H1 (cell line): ENCODE measurements at regions not wholly inside any gene's neighbourhood (a gene's known extent, or its start where the extent isn't known, plus 50 kb on each side); places are given as distances from the start of the nearest gene placed in this dataset.

Experiments used
- CTCF ChIA-PET: fragments of 300-600 bp; sonication (Branson Sonifier 250); formaldehyde crosslinking; loops from one replicate; lab custom pipeline; 2021; ENCODE audit not compliant: partially characterized antibody; lab: Charles Lee
- POLR2A ChIA-PET: fragments of 300-600 bp; sonication (Branson Sonifier 250); formaldehyde crosslinking; loops from one replicate; lab custom pipeline; 2021; ENCODE audit warnings: inconsistent platforms; ENCODE audit not compliant: partially characterized antibody; lab: Charles Lee
- DNase-seq, 2 experiments: peaks; one replicate each; pipeline versions ENCODE4 v3.0.0 to v3.0.0-alpha.2; 2010 to 2022; ENCODE audit warnings: low spot score in 2 of 2, low read depth in 1 of 2, mixed read lengths in 1 of 2
- FAIRE-seq: peaks from 2 replicates; lab custom pipeline; 2011; peaks lifted over from hg19 to GRCh38; lab: Jason Lieb, UNC
- H2AFZ ChIP-seq: 2 replicates; pipeline ENCODE4 v1.8.1; 2012; ENCODE audit warnings: low read length, inconsistent platforms
- H2AK5ac ChIP-seq: 2 replicates; pipeline ENCODE4 v1.6.1; 2013; ENCODE audit warnings: low read depth, low read length
- H2BK120ac ChIP-seq: replicated peaks from 2 replicates; pipeline ENCODE3; 2013; ENCODE audit warnings: low read depth, low read length, inconsistent platforms
- H2BK12ac ChIP-seq: 2 replicates; pipeline ENCODE4 v1.6.1; 2013; ENCODE audit warnings: low read depth, low read length
- H2BK15ac ChIP-seq: 2 replicates; pipeline ENCODE4 v1.6.1; 2013; ENCODE audit warnings: low read length
- H2BK20ac ChIP-seq: 2 replicates; pipeline ENCODE4 v1.6.1; 2013; ENCODE audit warnings: low read length
- H2BK5ac ChIP-seq: 2 replicates; pipeline ENCODE4 v1.6.1; 2013; ENCODE audit warnings: low read depth, low read length
- H3K14ac ChIP-seq: 2 replicates; pipeline ENCODE4 v1.6.1; 2013; ENCODE audit warnings: inconsistent platforms; ENCODE audit not compliant: insufficient read length
- H3K18ac ChIP-seq: 2 replicates; pipeline ENCODE4 v1.6.1; 2013; ENCODE audit warnings: low read length; ENCODE audit errors: extremely low read depth
- H3K23ac ChIP-seq: 2 replicates; pipeline ENCODE4 v1.6.1; 2013; ENCODE audit warnings: inconsistent platforms; ENCODE audit not compliant: insufficient read length
- H3K23me2 ChIP-seq: 2 replicates; pipeline ENCODE4 v1.6.1; 2013; ENCODE audit warnings: low read depth, low read length
- H3K27ac ChIP-seq: 2 replicates; pipeline ENCODE4 v1.6.1; 2011; ENCODE audit warnings: low read depth, low read length, inconsistent platforms
- H3K27me3 ChIP-seq, 4 experiments: replicated peaks in 1 of 4; 1 replicate in 1 of 4; 2 replicates in 3 of 4; pipeline versions ENCODE4 v1.6.1 to v1.8.1; 2011 to 2013; ENCODE audit warnings: low read length in 3 of 4, mild to moderate bottlenecking in 3 of 4, inconsistent platforms in 2 of 4, mixed read lengths in 2 of 4, moderate library complexity in 1 of 4; ENCODE audit not compliant: control insufficient read depth in 3 of 4, insufficient read depth in 3 of 4; ENCODE audit errors: extremely low read depth in 1 of 4
- H3K36me3 ChIP-seq, 4 experiments: 2 replicates each; pipeline versions ENCODE4 v1.6.1 to v1.8.1; 2011 to 2013; ENCODE audit warnings: mild to moderate bottlenecking in 4 of 4, low read length in 3 of 4, moderate library complexity in 2 of 4, control low read depth in 1 of 4, inconsistent platforms in 1 of 4; ENCODE audit not compliant: insufficient read depth in 4 of 4, control insufficient read depth in 2 of 4
- H3K4ac ChIP-seq: replicated peaks from 2 replicates; pipeline ENCODE3; 2013; ENCODE audit warnings: low read length, low read depth, mixed read lengths, inconsistent platforms; ENCODE audit not compliant: insufficient read length
- H3K4me1 ChIP-seq, 4 experiments: replicated peaks in 1 of 4; 1 replicate in 1 of 4; 2 replicates in 3 of 4; pipeline versions ENCODE4 v1.6.1 to v1.8.1; 2011 to 2013; ENCODE audit warnings: low read length in 3 of 4, inconsistent platforms in 2 of 4, mixed read lengths in 1 of 4; ENCODE audit not compliant: insufficient read depth in 4 of 4, control insufficient read depth in 3 of 4
- H3K4me2 ChIP-seq, 2 experiments: 2 replicates each; pipeline versions ENCODE4 v1.6.1 to v1.8.1; 2011 to 2013; ENCODE audit warnings: low read depth in 2 of 2, low read length in 2 of 2, control low read depth in 1 of 2, inconsistent platforms in 1 of 2, mild to moderate bottlenecking in 1 of 2; ENCODE audit not compliant: insufficient read depth in 1 of 2
- H3K4me3 ChIP-seq, 4 experiments: fragments of 200-600, 300-600 bp in 1 of 4; sonication (generic), shearing (Covaris generic), sonication (Bioruptor Twin) in 1 of 4; 2 replicates each; pipeline versions ENCODE4 v1.5.1 to v1.8.1; 2011 to 2016; ENCODE audit warnings: low read length in 4 of 4, low read depth in 3 of 4, control low read depth in 2 of 4, inconsistent platforms in 2 of 4, mild to moderate bottlenecking in 2 of 4, mixed read lengths in 1 of 4, moderate library complexity in 1 of 4; ENCODE audit not compliant: insufficient read depth in 2 of 4; ENCODE audit errors: extremely low read depth in 1 of 4
- H3K56ac ChIP-seq: replicated peaks from 2 replicates; pipeline ENCODE3; 2013; ENCODE audit warnings: low read depth, mild to moderate bottlenecking, mixed read lengths, low read length, inconsistent platforms; ENCODE audit not compliant: insufficient read length
- H3K79me1 ChIP-seq: 2 replicates; pipeline ENCODE4 v1.6.1; 2013; ENCODE audit warnings: low read depth, low read length, control low read depth
- H3K79me2 ChIP-seq, 2 experiments: 2 replicates each; pipeline versions ENCODE4 v1.6.1 to v1.8.1; 2012 to 2013; ENCODE audit warnings: low read length in 2 of 2, mild to moderate bottlenecking in 2 of 2, inconsistent platforms in 1 of 2; ENCODE audit not compliant: insufficient read depth in 2 of 2, control insufficient read depth in 1 of 2
- H3K9ac ChIP-seq, 4 experiments: replicated peaks in 1 of 4; 1 replicate in 1 of 4; 2 replicates in 3 of 4; pipeline versions ENCODE4 v1.6.1 to v1.8.1; 2011 to 2013; ENCODE audit warnings: low read depth in 3 of 4, low read length in 3 of 4, control low read depth in 2 of 4, mild to moderate bottlenecking in 2 of 4, moderate library complexity in 2 of 4, inconsistent platforms in 1 of 4; ENCODE audit errors: extremely low read depth in 1 of 4
- H3K9me3 ChIP-seq, 2 experiments: 2 replicates each; pipeline versions ENCODE4 v1.6.1 to v1.8.1; 2012 to 2013; ENCODE audit warnings: mild to moderate bottlenecking in 2 of 2, moderate library complexity in 2 of 2, control low read depth in 1 of 2, inconsistent platforms in 1 of 2, low read depth in 1 of 2, low read length in 1 of 2, mixed read lengths in 1 of 2; ENCODE audit not compliant: insufficient read depth in 2 of 2
- H4K20me1 ChIP-seq, 2 experiments: replicated peaks in 1 of 2; 2 replicates each; pipeline versions ENCODE3 to v1.8.1; 2011 to 2013; ENCODE audit warnings: inconsistent platforms in 2 of 2, low read length in 2 of 2, mild to moderate bottlenecking in 1 of 2; ENCODE audit not compliant: insufficient read depth in 2 of 2, control insufficient read depth in 1 of 2
- H4K5ac ChIP-seq: 2 replicates; pipeline ENCODE4 v1.6.1; 2013; ENCODE audit warnings: low read length, low read depth, mixed read lengths, inconsistent platforms; ENCODE audit not compliant: insufficient read length
- H4K8ac ChIP-seq: 2 replicates; pipeline ENCODE4 v1.8.0; 2013; ENCODE audit warnings: mild to moderate bottlenecking, moderate library complexity, low read length, inconsistent platforms; ENCODE audit not compliant: insufficient read depth; ENCODE audit errors: extremely low read depth
- H4K91ac ChIP-seq: replicated peaks from 2 replicates; pipeline ENCODE3; 2013; ENCODE audit warnings: low read length, mixed read lengths, inconsistent platforms; ENCODE audit not compliant: insufficient read length
- CTCF ChIP-seq, 3 experiments: IDR thresholded peaks; 1 replicate in 2 of 3; 2 replicates in 1 of 3; pipeline versions ENCODE4 v1.5.1 to v1.6.1; 2011; ENCODE audit warnings: low read length in 3 of 3, mild to moderate bottlenecking in 3 of 3, inconsistent platforms in 2 of 3, low read depth in 1 of 3, moderate library complexity in 1 of 3; ENCODE audit not compliant: insufficient read depth in 1 of 3; ENCODE audit errors: control extremely low read depth in 1 of 3
- EP300 ChIP-seq, 2 experiments: IDR thresholded peaks; 1 replicate in 1 of 2; 2 replicates in 1 of 2; pipeline ENCODE4 v1.6.1; 2011 to 2012; ENCODE audit warnings: low read depth in 2 of 2, low read length in 2 of 2, mild to moderate bottlenecking in 2 of 2, borderline replicate concordance in 1 of 2, inconsistent platforms in 1 of 2, moderate library complexity in 1 of 2
- FOSL1 ChIP-seq: IDR thresholded peaks from 2 replicates; pipeline ENCODE4 v1.6.1; 2011; ENCODE audit warnings: mild to moderate bottlenecking, low read depth, low read length, moderate library complexity; ENCODE audit not compliant: insufficient read depth
- HDAC6 ChIP-seq: IDR thresholded peaks from one replicate; pipeline ENCODE4 v1.7.1; 2012; ENCODE audit warnings: low read depth, mild to moderate bottlenecking, inconsistent platforms, low read length, moderate library complexity
- KDM1A ChIP-seq: fragments of 200-600, 300-600 bp; sonication (generic); IDR thresholded peaks from 2 replicates; pipeline ENCODE4 v1.7.1; 2016; ENCODE audit warnings: mild to moderate bottlenecking, low read length, borderline replicate concordance
- NANOG ChIP-seq: IDR thresholded peaks from 2 replicates; pipeline ENCODE4 v1.6.1; 2011; ENCODE audit warnings: low read length, low read depth, mild to moderate bottlenecking, inconsistent platforms; ENCODE audit not compliant: insufficient read depth, poor library complexity, severe bottlenecking
- RAD21 ChIP-seq, 2 experiments: IDR thresholded peaks in 1 of 2; conservative IDR thresholded peaks in 1 of 2; 2 replicates each; pipeline ENCODE4 v1.6.1; 2011; ENCODE audit warnings: low read depth in 2 of 2, low read length in 2 of 2, improper control_type of control experiment in 1 of 2, inconsistent platforms in 1 of 2, mild to moderate bottlenecking in 1 of 2, moderate library complexity in 1 of 2
- RXRA ChIP-seq: IDR thresholded peaks from 2 replicates; pipeline ENCODE4 v1.6.1; 2011; ENCODE audit warnings: low read depth, mild to moderate bottlenecking, low read length, moderate library complexity; ENCODE audit not compliant: insufficient read depth
- TAF1 ChIP-seq: IDR thresholded peaks from 2 replicates; pipeline ENCODE4 v1.6.1; 2011; ENCODE audit warnings: mild to moderate bottlenecking, low read depth, low read length
- TBP ChIP-seq: IDR thresholded peaks from 2 replicates; pipeline ENCODE4 v1.6.1; 2011; ENCODE audit warnings: low read depth, low read length, improper control_type of control experiment
- TEAD4 ChIP-seq: IDR thresholded peaks from 2 replicates; pipeline ENCODE4 v1.6.1; 2012; ENCODE audit warnings: low read depth, low read length, inconsistent platforms, mixed read lengths
- WGBS, 2 experiments: shearing (Covaris generic) in 1 of 2; methylation state at CpG; one replicate each; pipeline versions ENCODE4 v1.1.6 to v1.1.7; 2013 to 2015; ENCODE audit warnings: low lambda C conversion rate in 2 of 2, mixed read lengths in 2 of 2, inconsistent platforms in 1 of 2, low coverage in 1 of 2, missing lambda C conversion rate in 1 of 2; ENCODE audit not compliant: insufficient replicate concordance in 2 of 2, insufficient coverage in 1 of 2, insufficient read length in 1 of 2; ENCODE audit errors: extremely low coverage in 1 of 2, missing lambda C conversion rate in 1 of 2; 5-methylcytosine and 5-hydroxymethylcytosine counted together

- Histone ChIP-seq H2BK5ac (no peak overlapping the region), H3K56ac (no peak overlapping the region), H3K36me3 (no peaks in the 10 kb centered on the region), H2BK12ac (no peak overlapping the region), H3K23ac (no peak overlapping the region), H3K18ac (no peak overlapping the region), H3K4me1 (peaks cover 4 to 6% (median 5%) of the 10 kb centered on the region in 4 experiments; a peak in 4 of 7 replicates), H3K9me3 (no peaks in the 10 kb centered on the region), H3K4me3 (no peak overlapping the region), H2BK20ac (no peak overlapping the region), H3K4ac (no peak overlapping the region), H3K79me1 (no peaks in the 10 kb centered on the region), H2AK5ac (no peak overlapping the region), H2BK15ac (no peak overlapping the region), H2AFZ (no peak overlapping the region), H2BK120ac (no peak overlapping the region), H4K91ac (no peak overlapping the region), H3K9ac (no peak overlapping the region), H3K79me2 (no peaks in the 10 kb centered on the region), H4K5ac (no peak overlapping the region), H3K23me2 (no peaks in the 10 kb centered on the region), H3K4me2 (no peak overlapping the region), H3K27me3 (no peaks in the 10 kb centered on the region), H4K8ac (no peak overlapping the region), H4K20me1 (no peaks in the 10 kb centered on the region), H3K14ac (no peak overlapping the region), H3K27ac (no peak overlapping the region)
- DNase-seq (no peak), FAIRE-seq (no peak)
- TF ChIP-seq HDAC6, result no peak
- TF ChIP-seq TBP, result no peak
- TF ChIP-seq TAF1, result no peak
- no peak for TF ChIP-seq KDM1A
- TF ChIP-seq TEAD4, result 0 out of 2 replicates have a peak, but pooled peaks have one; percentile 22
- TF ChIP-seq CTCF (IDR thresholded peaks at IDR 0.05; ENCODE audit: control extremely low read depth in 1 of 3, insufficient read depth in 1 of 3, low read depth in 1 of 3, low read length in 3 of 3), result peak; percentile 25 to 46 (median 36)
- TF ChIP-seq FOSL1, result no peak
- no peak for TF ChIP-seq EP300 (IDR thresholded peaks at IDR 0.05; ENCODE audit: borderline replicate concordance in 1 of 2, low read depth in 2 of 2, low read length in 2 of 2)
- no peak for TF ChIP-seq RXRA
- peak; percentile 52 to 71 for TF ChIP-seq RAD21 (IDR thresholded peaks at IDR 0.05 in 1 of 2, conservative IDR thresholded peaks at IDR 0.05 in 1 of 2; ENCODE audit: low read depth in 2 of 2, low read length in 2 of 2)
- no peak for TF ChIP-seq NANOG
- WGBS, 2 experiments, result 87% methylated on average over 2 of the region's 2 CpGs; no CpG with 5 or more reads in 1 of the 2 experiments
- ChIA-PET CTCF (interaction anchor here (0.7 to 11.7 kb wide), 7 partner anchors 12 to 160 kb away, joined by 3 to 119 read pairs (median 5); no protein-coding TSS in a partner anchor), POLR2A (no interaction called here)
Measured at GRCh38 chr9:16032799-16033198, 480.0 kb downstream of the CCDC171 start.
